Duodenal mucosa (tissue), 2 donors: ENCODE measurements at regions not wholly inside any gene's neighbourhood (a gene's known extent, or its start where the extent isn't known, plus 50 kb on each side); places are given as distances from the start of the nearest gene placed in this dataset.
A peak's percentile ranks its signal among the peaks of the same experiment; 100 is the strongest.

ENCODE experiments used
- H3K27ac ChIP-seq: one replicate; pipeline ENCODE4 v1.7.0; 2013; ENCODE audit warnings: low read depth, low read length
- H3K27me3 ChIP-seq, 2 donors: one replicate each; pipeline ENCODE4 v1.7.0; 2013; ENCODE audit warnings: low read length in 2 of 2, control low read depth in 1 of 2; ENCODE audit not compliant: insufficient read depth in 2 of 2, control insufficient read depth in 1 of 2
- H3K36me3 ChIP-seq, 2 donors: one replicate each; pipeline ENCODE4 v1.7.0; 2013; ENCODE audit warnings: low read length in 2 of 2, control low read depth in 1 of 2; ENCODE audit not compliant: insufficient read depth in 2 of 2, control insufficient read depth in 1 of 2
- H3K4me1 ChIP-seq, 2 donors: one replicate each; pipeline ENCODE4 v1.7.0; 2013; ENCODE audit warnings: low read length in 2 of 2, control low read depth in 1 of 2; ENCODE audit not compliant: insufficient read depth in 2 of 2, control insufficient read depth in 1 of 2
- H3K4me3 ChIP-seq, 2 donors: one replicate each; pipeline ENCODE4 v1.7.0; 2013; ENCODE audit warnings: low read length in 2 of 2, low read depth in 1 of 2
- H3K9ac ChIP-seq, 2 donors: one replicate each; pipeline ENCODE4 v1.7.0; 2013; ENCODE audit warnings: low read length in 2 of 2, low read depth in 1 of 2
- H3K9me3 ChIP-seq, 2 donors: one replicate each; pipeline ENCODE4 v1.7.0; 2013; ENCODE audit warnings: low read length in 2 of 2, control low read depth in 1 of 2; ENCODE audit not compliant: control insufficient read depth in 1 of 2

DNA sequence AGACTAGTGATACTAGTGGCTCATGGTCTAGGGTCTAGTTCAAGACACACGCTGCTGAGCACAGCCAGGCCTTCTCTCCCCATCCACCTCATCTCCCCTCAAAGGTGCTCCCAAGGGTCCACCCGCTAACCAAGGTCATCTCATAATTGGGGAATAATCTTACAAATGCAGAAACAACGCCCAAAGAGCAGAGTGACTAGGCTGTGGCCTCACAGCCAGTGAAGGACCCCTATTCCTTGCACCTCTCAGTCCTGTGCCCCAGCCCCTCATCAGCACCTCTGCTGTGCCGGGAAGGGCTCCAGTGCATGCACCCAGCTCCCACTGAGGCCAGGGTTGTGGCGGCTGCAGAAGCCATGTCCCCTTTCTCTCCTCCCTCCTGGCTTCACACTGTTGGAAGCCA lies 286.9 kb downstream of the UACA start:
- H3K27ac ChIP-seq, result no peak overlapping the region
- H3K27me3 ChIP-seq, result no peaks in the 10 kb centered on the region
- H3K4me1 ChIP-seq, result peaks cover 15 to 38% of the 10 kb centered on the region in 2 donors
- H3K36me3 ChIP-seq, result no peaks in the 10 kb centered on the region
- no peak overlapping the region for H3K4me3 ChIP-seq
- H3K9ac ChIP-seq, result no peak overlapping the region
- H3K9me3 ChIP-seq, result no peaks in the 10 kb centered on the region

- Histone ChIP-seq H3K9ac (no peak overlapping the region), H3K36me3 (no peaks in the 10 kb centered on the region), H3K27ac (no peak overlapping the region), H3K4me3 (no peak overlapping the region), H3K27me3 (no peaks in the 10 kb centered on the region), H3K4me1 (peaks cover 15 to 38% of the 10 kb centered on the region in 2 donors), H3K9me3 (no peaks in the 10 kb centered on the region)
Measured at GRCh38 chr15:70475921-70476320, 287.4 kb downstream of the UACA start.

DNA sequence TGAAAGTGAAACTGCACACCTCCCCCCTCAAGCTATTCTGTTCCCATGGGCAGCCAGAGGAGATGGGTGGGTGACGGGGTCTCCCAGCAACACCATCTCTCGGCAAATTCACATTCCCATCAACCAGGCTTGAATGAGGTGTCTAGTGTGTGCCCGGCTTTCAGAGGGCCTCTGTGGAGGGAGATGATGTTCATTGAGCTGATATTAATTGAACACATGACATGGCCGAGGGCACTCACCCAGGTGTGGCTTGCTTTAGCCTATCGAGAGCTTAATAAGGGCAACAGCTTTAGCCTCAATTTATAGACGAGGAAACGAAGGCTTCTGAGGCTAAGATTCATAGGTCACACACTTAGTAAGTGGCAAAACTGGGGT lies 288.0 kb downstream of the UACA start:
- peaks cover 15 to 34% of the 10 kb centered on the region in 2 donors for H3K4me1 ChIP-seq
- no peaks in the 10 kb centered on the region for H3K9me3 ChIP-seq
- no peaks in the 10 kb centered on the region for H3K36me3 ChIP-seq
- H3K27ac ChIP-seq, result no peak overlapping the region
- H3K9ac ChIP-seq, result no peak overlapping the region
- H3K27me3 ChIP-seq, result no peaks in the 10 kb centered on the region
- H3K4me3 ChIP-seq, result peak overlapping the region in 1 of 2 donors; percentile 54

DNA sequence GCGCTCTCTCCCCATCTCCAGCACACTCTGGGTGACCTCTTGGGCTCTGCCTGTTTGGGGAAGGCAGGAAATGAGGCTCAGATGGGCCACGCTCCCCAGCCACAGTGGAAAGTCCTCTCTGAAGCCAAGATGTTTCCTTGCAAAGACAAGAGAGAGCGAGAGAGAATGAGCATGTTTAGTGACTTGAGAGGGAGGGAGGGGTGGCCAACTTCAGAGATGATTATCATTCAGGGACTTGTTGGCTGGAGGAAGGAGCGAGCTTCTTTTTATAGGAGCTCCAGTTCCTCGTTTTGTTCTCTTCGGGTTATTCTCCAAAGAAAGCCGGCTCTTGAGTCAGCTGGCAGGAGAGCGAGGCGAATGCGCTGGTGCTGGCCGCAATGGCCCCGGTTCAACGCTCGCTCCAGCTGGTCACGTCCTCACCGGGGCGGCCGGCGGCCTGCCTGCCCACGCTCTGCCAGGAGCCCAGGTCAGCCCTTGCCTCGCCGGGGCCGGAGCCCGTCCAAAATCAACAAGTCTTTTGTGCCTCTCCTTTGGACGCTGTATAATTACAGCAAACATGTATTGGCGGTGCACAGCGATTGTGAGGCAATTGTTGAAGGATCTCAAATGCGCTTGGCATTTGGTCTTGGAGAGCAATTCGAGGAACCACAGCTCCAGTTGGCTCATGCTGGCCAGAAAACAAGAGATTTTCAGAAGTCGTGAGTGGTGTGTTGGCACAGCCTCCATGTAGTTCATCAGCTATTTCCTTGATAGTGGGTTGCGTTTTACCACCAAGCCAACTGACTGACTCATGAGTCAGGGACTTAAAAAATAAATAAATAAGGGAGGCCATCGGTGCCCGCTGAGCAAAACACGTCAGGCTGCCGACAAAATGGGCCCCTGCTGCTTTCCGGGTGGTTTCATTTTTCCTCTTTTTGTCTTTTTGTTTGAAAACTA lies 288.6 kb downstream of the UACA start:
- H3K9me3 ChIP-seq, result no peaks in the 10 kb centered on the region
- H3K4me1 ChIP-seq, result peaks cover 15 to 33% of the 10 kb centered on the region in 2 donors
- no peak overlapping the region for H3K27ac ChIP-seq
- no peak overlapping the region for H3K9ac ChIP-seq
- H3K36me3 ChIP-seq, result no peaks in the 10 kb centered on the region
- H3K4me3 ChIP-seq, result peak overlapping the region in 1 of 2 donors; percentile 54
- H3K27me3 ChIP-seq, result no peaks in the 10 kb centered on the region

DNA sequence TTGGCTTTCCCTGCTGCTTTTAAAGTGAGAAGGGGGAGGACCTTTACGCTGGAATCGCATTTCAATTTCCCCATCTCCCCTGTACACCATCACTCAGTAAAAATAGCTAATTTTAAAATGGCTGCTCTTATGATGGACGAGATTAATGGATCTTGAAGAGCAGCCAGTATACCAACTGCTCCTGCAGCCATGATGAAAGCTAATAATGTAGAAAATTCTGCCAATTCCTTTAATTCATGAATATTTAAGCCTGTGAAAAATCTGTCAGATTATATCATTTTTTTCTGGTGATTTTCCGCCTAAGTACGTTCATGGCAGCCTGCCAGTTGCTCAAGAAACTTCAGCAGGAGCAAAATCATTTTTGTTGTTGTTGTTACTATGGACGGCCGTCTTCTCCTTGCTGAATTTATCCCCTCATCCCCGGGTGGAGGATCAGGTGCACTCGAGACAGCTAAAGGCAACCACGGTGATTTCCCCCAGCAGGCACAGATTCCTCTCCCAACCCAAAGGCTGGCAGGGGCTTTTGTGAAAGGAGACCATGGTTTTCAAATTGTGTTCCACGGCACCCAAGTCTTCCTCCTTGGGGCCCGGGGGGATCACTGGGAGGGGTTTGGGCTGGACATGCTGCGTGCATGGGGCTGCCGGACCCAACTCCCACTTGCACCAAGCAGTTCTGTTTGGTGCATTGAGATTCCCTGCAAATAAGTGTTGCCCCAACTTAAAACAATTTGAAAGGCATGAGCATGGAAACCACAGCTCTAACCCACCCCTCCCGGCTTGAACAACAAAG lies 289.6 kb downstream of the UACA start:
- no peak overlapping the region for H3K4me3 ChIP-seq
- H3K36me3 ChIP-seq, result no peaks in the 10 kb centered on the region
- H3K4me1 ChIP-seq, result peaks cover 14 to 27% of the 10 kb centered on the region in 2 donors
- H3K9ac ChIP-seq, result no peak overlapping the region
- H3K27ac ChIP-seq, result no peak overlapping the region
- no peaks in the 10 kb centered on the region for H3K9me3 ChIP-seq
- H3K27me3 ChIP-seq, result peaks cover 0 to 3% of the 10 kb centered on the region in 2 donors

DNA sequence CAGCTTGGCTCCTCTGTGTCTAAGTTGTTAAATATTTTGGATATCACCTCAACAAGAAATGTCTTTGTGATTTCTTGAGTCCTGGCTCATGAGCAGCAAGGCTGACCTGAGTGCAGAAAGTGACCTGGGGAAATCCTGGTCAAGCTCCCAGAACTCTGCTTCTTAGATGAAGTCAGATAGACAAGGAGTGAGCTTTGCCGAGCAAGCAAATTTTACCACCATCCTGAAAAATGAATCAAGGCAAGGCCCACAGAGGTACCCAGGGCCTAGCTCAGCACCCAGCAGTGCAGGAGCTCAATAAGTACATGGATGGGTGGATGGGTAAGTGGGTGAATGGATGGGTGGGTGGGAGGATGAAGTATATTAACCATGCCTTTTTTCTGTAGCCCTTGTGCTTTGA lies 291.8 kb downstream of the UACA start:
- Histone ChIP-seq H3K27ac (no peak overlapping the region), H3K4me1 (peaks cover 9 to 18% of the 10 kb centered on the region in 2 donors), H3K27me3 (peaks cover 0 to 3% of the 10 kb centered on the region in 2 donors), H3K9me3 (no peaks in the 10 kb centered on the region), H3K36me3 (no peaks in the 10 kb centered on the region), H3K9ac (no peak overlapping the region), H3K4me3 (no peak overlapping the region)

GRCh38 chr15:70470556-70471191 lies 292.7 kb downstream of the UACA start:
- H3K9ac ChIP-seq, result no peak overlapping the region

GRCh38 chr15:70469651-70470555 lies 293.5 kb downstream of the UACA start:
- Histone ChIP-seq H3K27ac (no peak overlapping the region), H3K9ac (no peak overlapping the region), H3K27me3 (peaks cover 0 to 3% of the 10 kb centered on the region in 2 donors), H3K9me3 (no peaks in the 10 kb centered on the region), H3K4me1 (peaks cover 9 to 11% of the 10 kb centered on the region in 2 donors), H3K36me3 (no peaks in the 10 kb centered on the region), H3K4me3 (no peak overlapping the region)

More at GRCh38 chr15:70470556-70471191, 292.7 kb downstream of the UACA start:
- Histone ChIP-seq H3K27me3 (peaks cover 0 to 3% of the 10 kb centered on the region in 2 donors), H3K27ac (no peak overlapping the region), H3K4me3 (no peak overlapping the region), H3K9me3 (no peaks in the 10 kb centered on the region), H3K36me3 (no peaks in the 10 kb centered on the region), H3K4me1 (peaks cover 9 to 18% of the 10 kb centered on the region in 2 donors)

DNA sequence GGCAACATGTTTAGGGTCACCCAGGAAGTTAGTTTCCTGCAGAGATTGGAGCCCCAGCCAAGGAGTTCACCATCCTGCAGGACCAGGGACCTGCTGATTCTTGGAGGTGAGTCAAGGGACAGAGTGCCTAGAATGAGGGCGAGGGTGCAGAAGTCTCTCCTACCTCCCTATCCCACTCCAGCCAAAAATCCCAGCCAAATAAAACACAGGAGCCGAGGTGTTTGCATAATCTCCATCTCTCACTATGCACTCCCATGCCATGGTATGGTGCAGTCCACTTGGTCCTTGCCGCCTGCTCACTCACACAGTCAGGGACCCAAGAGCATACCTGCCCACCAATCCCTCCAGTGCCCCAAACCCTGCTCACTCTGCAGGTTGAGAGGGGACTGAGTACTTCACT lies 294.2 kb downstream of the UACA start:
- H3K9ac ChIP-seq, result no peak overlapping the region
- H3K27ac ChIP-seq, result no peak overlapping the region
- H3K9me3 ChIP-seq, result no peaks in the 10 kb centered on the region
- peaks cover 6% of the 10 kb centered on the region in 2 donors for H3K4me1 ChIP-seq
- no peak overlapping the region for H3K4me3 ChIP-seq
- peaks cover 0 to 3% of the 10 kb centered on the region in 2 donors for H3K27me3 ChIP-seq
- no peaks in the 10 kb centered on the region for H3K36me3 ChIP-seq
